HG02642 (cell line): ENCODE measurements at regions not wholly inside any gene's neighbourhood (a gene's known extent, or its start where the extent isn't known, plus 50 kb on each side); places are given as distances from the start of the nearest gene placed in this dataset.

ENCODE experiments used
- ATAC-seq: cut with Tn5 transposase; IDR thresholded peaks from one replicate; pipeline ENCODE4 v1.9.1; 2021; ENCODE audit warnings: mild to moderate bottlenecking; ENCODE audit not compliant: unreplicated experiment, poor library complexity

DNA sequence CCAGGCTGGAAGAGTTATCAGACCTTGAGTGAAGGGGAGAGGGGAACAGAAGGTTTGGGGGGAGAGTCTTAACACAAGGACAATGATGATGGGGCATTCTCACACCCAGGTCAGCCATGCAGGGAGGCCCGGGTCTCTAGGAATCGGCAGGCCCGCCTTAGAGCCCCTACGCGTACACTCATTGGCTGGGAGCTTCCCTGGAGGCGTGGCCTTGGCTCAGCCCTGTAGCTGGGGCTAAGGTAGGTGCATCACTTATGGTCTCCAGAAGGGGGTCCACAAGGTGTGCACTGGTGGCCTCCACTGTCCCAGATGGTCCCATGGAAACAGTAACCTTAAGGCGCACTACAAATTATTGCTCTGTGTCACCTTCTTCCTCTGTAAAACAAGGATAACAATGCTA, 660.1 kb downstream of the MED13L start:
- ATAC-seq = no peak

DNA sequence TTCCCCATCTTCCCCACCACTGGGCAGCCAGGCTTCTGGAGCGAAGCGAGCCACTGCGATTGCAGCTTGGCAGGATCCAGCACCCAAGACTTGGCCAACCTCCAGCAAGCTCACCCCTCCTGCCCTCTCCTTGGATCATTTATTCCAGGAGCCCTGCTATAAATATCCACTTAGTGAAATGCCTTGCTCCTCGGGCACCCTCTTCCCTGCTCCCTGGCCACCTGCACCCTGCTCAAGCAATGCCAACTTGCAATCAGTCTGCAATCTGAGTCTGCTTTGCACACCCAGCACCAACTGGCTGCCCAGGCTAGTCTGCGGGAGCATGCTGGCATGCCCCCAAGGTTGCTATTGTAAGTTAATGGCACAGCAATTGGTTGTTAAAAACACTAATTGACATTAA, 666.0 kb downstream of the MED13L start:
- no peak for ATAC-seq

DNA sequence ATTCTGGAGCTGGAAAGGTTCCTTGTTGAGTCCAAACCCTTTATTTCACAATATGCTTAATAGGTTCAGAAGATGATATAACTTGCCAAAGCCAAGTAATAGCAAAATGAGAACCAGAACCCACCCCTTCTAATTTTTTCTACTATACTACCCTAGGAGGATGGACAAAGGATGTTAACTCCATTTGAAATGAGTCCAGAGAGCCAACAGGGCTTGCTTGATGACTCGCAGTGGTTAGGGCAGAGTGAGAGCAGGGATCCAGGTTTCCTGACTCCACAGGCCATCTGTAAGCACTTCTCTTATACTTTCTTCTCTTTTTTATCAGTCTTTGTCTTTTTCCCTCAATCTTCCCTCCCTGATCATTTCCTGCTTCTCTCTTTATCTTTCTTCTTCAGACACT, 668.1 kb downstream of the MED13L start:
- ATAC-seq = no peak

DNA sequence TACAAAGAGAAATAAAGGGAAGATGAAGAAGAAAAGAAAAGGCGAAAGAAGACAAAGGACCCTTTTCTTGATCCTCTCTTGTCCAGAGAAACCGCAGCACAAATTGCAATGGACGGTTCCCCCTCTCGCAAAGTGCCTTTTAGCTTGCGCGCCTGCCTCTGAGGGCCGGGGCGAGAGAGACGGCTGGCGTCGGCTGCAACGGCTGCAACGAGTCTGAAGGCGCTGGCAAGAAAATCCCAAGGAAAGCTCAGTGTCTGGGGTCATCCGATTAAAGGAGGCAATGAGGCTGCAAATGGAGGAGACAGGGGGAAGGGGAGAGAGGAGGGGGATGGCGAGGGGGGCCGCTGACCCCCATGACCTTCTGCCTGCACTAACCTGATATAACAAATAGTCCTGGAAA, 671.5 kb downstream of the MED13L start:
- no peak for ATAC-seq

DNA sequence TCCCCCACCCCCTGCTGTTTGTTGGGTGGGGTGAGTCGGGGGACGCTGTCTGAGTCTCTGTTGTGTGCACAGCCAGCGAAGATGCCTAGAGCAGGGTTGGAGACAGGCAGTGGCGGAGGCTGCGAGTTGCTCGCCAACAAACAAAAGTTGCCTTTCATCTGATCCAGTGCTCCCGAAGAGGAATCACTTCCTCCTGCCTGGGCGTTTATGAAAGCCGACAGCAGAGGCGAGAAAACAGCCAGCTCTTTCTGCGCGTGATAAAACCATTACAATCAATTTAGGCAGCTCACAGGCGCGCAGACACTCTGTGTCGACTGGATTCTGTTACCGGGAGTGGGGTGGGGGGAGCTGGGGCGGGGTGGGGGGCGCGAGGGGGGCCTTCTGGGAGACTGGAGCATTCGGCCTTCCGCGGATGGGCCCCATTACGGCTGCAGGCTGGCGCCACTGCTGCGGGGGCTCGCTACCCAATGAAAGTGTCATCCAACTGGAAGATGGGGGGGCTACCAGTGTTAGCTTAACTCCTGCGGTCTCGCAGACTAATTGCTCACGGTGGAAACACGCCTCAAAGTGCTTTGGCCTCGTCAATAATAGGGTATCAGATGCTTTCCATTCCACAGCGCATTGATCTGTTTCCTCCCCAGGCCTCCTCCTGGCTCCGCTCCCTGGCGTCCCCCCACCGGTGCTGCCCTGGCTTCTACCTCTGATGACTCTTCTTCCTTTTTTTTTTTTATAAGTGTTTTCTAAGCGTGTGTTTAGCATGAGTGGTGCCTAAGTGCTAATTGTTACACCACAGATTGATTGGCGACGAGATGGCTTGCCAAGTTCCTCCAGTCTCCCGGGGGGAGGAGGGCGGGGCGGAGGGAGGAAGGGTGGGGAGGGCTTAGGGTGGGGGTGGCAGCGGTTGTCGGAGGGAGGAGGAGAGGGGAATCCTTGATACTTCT, 678.4 kb downstream of the MED13L start:
- ATAC-seq = no peak

DNA sequence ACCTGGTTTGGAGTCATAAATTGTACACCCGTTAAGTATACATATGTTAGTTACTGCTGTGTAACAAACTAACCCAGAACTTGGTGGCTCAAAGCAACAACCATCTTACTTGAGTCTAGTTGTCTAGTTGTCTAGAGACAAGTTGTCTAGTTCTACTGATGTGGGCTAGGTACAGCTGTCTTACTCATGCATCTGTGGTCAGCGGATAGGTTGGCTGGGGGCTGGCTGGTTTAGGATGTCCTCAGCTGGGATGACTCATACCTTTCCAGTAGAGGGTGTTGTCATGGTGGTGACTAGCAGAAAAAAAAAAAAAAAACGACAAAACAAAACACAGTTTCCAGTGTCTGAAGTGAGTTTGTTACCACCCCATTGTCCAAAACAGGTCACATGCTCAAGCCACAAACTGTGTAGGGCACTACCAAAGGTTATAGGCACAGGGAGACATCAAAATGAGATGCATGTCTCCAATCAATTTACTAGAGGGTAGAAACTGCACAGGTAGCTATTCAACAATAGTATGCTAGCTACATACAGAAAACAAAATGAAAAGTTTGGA, 680.3 kb downstream of the MED13L start:
- ATAC-seq = no peak

DNA sequence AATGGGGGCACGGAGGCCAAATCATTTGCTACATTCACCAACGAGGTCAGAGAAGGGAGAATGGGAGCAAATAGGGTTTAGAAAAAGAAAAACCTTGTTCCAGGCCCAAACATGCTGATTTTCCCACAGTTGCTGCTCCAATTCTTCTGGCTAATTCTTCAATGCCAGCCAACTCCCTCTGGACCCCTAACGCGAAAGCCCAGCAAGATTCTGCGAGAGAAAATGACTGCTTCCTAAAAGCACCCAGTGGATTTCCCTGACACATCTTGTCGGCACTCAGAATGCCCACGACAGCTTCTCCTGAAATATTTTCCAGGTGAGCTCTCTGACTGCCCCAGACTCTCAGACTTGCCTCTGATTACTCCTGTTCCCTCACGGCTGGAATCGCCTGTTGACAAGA, 689.4 kb downstream of the MED13L start:
- no peak for ATAC-seq

DNA sequence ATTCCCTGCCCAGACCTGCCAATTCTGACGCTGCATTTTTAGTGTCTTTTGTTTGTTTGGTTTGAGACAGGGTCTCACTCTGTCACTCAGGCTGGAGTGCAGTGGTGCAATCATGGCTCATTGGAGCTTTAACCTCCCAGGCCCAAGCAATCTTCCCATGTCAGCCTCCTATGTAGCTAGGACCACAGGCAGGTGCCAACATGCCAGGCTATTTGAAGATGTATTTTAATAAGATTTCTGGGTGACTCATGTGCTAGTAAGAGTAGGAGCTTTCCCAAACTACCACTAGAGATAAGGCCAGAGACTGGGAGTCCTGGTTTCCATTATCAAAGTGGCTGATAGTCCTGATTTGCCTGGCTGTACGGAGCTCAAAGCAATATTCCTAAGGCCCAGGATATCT, 693.3 kb downstream of the MED13L start:
- ATAC-seq = no peak

DNA sequence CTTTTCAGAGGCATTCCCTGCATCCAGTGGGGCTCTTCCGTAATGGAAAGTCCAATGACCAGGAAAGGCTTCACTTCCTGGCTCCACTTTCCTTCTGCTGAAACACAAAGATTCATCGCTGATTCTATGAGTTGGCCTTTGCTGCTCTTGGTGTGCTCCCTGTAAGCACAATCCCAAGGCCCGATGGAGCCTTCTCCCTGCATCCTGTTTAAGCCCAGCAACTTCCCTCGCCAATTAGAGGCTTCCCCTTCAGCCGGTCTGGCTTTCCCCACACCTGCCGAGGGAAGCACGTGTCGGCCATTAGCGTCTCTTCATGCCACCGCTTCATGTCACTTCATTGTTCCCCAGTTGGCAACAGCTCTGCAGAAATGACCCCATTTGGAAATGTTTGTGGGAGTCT, 693.9 kb downstream of the MED13L start:
- no peak for ATAC-seq

DNA sequence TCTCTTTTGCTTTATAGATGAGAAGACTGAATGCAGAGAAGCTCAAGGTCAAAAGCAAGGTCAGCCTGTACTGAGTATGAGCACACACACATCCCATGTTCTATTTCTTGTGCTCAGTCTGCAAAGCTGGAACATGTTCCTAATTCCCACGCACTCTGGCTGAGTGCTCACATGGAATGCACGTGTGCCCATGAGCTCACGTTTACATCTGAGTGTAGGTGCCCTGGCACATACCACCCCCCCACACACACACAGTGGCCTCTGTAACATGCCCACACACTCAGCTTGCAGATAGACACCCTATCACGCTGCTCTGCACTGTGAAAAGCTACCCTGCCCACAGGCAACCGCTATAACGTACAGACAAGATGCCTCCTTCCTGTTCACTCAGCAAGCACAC, 700.1 kb downstream of the MED13L start:
- ATAC-seq = no peak

DNA sequence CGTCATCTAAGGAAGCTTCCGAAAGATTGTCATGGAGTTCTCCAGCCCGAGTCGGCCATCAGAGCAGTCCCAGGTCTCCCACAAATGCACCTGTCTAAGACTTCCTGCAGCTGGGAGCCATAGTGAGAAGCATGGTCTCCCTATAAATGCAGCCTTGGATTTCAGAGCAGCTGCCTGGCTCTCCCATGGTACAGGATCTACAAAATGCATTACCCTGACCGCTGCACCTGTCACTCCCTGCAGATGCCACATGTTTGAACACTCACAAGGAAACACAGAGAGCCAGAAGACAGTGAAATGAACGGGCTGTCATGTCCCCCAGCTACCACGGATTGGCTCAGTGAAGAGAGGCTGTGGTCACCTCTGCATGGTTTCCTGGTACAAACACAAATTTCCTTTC, 702.7 kb downstream of the MED13L start:
- ATAC-seq = no peak

DNA sequence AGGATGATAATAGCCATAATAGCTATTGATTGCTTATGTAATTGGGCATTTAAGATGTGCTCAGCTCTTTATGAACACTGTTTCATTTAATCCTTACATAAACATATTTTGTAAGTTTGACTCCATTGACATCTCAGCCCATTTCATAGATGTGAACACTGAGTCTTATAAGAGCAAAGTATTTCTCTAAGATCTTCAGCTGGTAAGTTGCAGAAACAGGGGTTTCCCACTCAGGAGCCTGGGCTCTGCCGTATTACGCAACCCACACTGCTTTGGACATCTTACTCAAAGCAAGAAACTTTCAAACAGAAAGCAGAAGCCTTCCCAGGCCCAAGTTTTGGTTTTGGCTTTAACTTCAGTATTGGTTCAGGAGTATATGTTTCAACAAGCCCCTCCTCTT, 705.1 kb downstream of the MED13L start:
- peak; percentile 74 for ATAC-seq

DNA sequence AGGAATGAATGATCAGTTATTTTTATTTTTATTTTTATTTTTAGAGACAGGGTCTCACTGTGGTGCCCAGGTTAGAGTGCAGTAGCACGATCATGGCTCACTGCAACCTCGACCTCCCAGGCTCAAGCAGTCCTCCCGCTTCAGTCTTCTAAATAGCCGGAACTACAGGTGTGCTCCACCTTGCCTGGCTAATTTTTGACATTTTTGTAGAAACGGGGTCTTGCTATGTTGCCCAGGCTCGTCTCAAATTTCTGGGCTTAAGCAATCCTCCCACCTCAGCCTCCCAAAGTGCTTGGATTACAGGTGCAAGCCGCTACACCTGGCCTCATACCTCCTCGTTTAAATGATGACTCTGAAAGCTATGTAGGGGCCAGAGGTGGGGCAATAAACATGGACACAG, 706.0 kb downstream of the MED13L start:
- ATAC-seq = no peak

DNA sequence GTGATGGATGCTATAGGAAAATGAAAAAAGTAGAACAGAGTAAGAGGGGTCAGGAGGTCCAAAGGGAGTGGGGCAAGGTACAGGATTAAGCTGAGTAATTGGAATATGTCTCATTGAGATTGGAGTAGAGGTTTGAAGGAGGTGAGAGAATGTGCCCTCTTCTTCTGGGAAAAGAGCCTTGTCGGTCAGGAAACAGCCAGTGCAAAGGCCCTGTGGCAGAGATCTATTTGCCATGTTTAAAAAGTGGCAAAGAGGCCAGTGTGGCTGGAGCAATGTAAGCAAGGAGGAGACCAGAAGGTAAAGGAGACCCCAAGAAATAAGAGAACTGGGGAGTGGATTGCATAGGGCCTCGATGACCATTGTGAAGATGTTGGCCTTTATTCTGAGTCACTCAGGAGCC, 706.5 kb downstream of the MED13L start:
- no peak for ATAC-seq

DNA sequence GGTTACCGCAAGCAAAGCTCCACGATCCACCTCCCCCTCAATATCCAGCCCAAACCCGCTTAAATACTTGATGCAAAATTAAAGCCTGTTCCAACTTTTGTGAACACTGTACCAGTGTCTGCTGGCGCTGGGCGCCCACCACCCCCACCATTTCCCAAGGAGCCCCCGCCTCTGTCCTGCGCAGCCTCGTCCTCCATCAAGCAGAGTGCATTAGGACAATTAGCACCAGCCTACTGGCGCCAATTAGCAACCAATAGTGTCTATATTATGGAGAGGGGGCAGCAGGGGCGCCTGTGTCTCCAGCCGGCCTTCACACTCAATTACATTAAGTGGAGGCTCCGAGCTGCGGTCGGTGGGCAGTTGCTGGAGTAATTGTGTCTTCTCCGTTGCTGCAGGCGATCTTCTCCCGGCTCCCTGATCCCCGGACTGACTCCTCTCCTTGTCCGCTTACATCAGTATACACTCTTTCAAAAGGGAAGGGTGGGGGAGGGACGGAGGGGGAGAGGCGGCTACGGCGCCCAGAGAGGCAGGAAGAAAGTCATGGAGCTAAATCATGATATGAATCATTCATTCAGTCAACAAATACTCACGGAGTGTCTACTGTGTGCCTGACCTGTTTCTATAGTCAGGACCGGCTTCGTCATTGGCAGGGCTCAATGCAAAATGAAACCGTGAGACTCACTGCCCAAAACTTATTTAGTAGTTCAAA, 707.3 kb downstream of the MED13L start:
- ATAC-seq = no peak

DNA sequence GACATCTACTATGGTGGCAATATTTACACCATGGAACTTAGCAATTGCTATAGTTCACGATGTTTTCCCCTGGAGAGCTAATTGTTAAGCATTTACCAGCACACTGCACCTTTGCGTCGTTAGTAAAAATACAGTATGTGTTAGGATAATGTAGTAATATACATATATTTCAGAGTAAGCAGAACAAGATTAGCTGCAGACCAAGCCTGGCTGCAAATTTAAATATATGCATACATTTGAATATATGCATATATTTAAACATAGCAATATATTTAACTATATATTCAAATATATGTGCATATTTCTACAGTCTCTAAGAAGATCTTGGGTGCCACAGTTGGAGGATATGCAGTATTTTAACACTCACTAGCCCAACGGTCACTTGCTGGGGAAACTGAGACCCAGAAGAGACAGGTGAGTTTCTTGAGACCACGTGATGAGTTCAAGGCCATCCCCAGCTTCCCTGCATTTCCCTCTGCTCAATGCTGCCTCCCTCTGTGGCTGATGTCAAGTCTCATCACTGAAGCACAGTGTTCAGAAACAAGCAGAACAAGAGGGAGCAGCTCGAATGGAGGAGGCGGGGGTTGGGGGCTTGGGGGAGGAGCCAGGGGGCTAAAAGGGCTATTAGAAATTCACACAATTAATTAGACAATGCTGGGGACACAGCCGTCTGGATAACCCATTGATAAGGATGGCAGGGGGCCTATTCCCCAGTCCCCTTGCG, 708.0 kb downstream of the MED13L start:
- ATAC-seq = no peak

DNA sequence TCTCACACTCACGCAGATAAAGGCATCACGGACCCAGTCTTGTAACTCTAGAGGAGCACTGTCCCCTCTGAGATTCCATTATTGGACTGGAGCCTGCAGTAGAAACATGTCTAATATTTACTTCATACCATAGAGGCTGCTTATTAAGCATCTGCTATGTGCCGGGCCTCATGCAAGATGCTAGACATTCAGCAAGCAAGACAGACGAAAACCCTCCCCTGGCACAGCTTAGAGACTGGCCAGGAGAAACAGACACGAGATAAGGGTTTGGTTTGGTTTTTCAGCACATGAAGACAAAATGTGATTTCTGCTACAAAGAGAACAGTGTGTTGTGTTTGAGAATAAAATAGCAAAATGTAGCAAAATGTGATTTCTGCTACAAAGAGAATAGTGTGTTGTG, 719.2 kb downstream of the MED13L start:
- ATAC-seq = no peak

DNA sequence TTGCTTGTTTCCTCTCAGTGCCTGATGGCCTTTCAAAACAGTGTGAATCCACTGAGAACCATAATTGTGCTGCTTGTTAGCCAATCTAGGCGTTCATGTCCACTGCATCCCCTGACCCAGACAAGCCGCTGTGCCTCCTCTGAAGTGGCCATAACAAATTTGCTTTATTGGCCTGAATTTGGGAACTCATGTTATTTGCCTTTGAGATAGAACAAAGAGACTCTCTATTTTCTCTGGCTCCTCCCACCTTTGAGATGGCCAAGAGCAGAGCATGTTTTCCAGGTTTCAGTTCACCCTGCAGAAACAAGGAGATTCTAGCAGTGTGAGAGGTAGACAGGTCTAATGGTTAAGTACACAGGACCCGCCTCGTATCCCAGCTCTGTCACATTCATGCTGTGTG, 723.9 kb downstream of the MED13L start:
- no peak for ATAC-seq

DNA sequence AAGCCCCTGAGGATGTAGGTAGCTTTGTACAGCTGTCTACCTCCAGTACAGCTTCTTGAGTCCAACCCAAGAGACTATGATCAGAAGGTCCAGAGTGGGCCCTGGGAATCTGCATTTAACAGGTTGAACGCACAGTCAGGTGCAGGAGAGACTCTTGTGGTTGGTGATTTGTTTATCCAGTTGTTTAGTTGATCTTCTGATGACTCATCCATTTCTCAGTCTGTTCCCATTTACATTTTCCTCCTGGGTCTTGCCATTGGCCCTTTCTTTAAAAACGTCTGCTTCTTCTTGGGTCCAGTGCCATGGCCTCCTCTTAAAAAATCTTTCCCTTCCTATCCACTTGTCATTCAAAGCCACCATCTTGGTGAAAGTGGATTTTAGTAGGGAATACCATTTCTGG, 734.2 kb downstream of the MED13L start:
- no peak for ATAC-seq

DNA sequence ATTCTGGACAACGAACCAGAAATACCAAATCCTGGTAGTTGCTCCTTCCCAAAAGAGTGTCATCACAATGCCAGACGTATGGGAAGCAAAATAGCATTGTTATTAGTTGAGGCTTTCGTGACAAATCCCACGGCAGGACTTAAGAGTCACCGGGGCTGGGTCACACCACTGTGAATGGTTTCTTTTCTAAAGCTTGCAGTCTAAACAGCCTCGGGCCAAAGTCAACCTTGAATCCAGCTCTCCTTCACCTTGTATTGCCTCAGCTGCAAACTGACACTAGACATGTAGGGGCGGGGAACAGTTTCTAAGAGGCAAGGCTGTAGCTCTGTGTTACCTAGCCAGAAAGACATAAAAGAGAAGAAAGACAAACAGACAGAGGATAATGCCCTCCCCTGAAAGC, 734.8 kb downstream of the MED13L start:
- no peak for ATAC-seq

DNA sequence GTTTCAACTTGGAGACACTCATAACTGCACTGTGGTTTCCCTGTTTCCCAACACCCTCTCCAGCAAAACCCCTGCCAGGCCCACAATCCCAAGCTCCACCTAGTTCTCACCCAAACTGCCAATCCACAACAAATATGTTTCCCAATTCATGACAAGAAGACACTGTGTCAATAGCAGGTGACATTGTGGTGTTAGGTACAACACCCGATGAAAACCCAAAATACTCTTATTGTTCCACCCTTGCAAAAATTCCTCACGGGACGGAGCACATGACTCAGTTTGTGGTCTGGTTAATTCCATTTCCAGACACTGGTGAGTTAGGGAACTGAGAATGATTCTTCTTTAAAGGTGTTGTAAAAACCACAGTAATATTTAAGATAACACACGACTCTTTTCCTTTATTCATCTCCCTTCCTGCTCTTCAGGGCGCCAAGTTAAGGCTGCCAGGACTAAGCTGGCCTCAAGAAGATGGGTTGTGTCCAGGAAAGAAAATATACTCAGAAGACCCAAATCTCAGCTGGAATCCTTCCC, 735.5 kb downstream of the MED13L start:
- no peak for ATAC-seq
